AG09319 (cell line): ENCODE measurements at regions not wholly inside any gene's neighbourhood (a gene's known extent, or its start where the extent isn't known, plus 50 kb on each side); places are given as distances from the start of the nearest gene placed in this dataset.

Experiments used
- DNase-seq: peaks from one replicate; pipeline ENCODE4 v3.0.0-alpha.2; 2010; ENCODE audit warnings: low read depth; ENCODE audit errors: extremely low read depth
- CTCF ChIP-seq: IDR thresholded peaks from 2 replicates; pipeline ENCODE4 v1.5.1; 2011; ENCODE audit warnings: low read depth, mild to moderate bottlenecking, inconsistent platforms, low read length, moderate library complexity

DNA sequence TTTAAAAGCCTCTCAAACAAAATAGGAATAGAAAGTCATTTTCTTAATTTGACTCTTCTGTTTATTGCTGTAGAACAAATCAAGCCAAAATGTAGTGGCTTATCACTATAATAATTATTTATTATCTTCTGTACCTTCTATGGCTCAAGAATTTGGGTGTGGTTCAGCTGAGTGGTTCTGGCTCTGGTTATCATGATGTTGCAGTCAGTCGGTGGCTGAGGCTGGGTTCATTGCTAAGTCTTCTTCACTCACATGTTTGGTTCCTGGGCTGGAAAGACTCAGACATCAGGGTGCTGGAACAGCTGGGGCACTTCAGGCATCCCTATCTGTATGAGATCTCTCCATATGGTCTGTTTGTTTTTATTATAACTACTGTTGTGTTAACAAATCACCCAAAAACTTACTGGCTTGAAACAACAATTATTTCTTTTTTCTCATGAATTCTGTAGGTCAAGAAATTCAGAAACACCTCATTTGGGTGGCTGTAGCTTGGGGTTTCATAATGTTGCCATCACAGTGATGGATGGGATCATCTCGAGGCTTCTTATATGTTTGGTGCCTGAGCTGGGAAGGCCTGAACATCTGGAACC is 165.5 kb upstream of the FOXN2 start:
- DNase-seq = no peak
- no peak for TF ChIP-seq CTCF

- TF ChIP-seq CTCF = no peak
- no peak for DNase-seq
These were observed 157.3 kb upstream of the FOXN2 start for GRCh38 chr2:48157150-48157549.

GRCh38 chr2:48161628-48162027 is 152.9 kb upstream of the FOXN2 start:
- TF ChIP-seq CTCF = no peak
- no peak for DNase-seq

DNA sequence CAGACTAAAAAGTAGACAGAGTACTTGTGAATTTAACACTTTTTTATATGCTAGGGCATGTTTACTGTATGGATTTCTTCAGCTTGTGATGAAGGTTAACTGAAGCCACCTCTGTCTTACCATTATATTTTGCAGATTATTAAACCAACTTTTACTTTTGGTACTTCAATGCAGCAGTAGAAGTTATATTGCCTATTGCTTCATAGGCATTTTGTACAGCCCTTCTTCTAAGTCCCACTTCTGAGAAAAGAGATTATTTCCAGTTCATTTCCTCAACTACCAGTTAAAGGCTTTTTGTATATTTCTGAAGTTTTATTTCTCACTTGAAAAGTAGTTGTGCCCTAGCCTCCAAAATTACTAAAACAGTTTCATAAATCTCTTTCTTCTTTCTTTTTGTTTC is 151.7 kb upstream of the FOXN2 start:
- TF ChIP-seq CTCF = no peak
- no peak for DNase-seq

DNA sequence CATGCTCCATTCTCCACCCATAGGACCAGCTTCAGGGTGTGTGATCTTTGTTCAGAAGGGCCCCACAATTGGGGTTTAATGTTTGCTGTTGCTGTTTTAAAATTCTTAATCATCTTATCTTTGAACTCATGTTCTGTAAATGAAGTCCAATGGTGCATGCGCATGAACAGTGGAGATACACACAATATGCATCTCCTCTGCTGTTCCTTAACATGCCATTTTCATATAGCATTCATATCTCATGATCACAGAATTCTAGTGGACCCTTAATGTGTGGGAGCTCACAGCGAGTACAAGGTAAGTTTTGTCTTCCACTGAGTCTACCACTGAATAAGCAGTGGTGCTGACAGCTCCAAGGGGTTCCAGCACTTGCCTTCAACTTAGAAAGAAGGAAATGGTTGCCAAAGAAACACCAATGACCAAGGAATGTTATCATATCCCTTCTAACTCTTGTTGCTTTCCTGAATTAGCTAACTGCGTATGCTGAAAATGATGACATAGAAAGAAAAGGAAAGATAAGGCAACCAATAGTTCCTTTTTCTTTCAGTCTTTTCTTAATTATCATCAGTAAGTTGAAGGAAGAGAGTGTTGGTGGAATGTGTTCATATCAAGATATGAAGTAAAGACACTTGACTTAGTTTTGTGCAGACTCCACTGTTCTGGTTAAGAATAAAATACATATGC is 149.3 kb upstream of the FOXN2 start:
- no peak for TF ChIP-seq CTCF
- DNase-seq = no peak

DNA sequence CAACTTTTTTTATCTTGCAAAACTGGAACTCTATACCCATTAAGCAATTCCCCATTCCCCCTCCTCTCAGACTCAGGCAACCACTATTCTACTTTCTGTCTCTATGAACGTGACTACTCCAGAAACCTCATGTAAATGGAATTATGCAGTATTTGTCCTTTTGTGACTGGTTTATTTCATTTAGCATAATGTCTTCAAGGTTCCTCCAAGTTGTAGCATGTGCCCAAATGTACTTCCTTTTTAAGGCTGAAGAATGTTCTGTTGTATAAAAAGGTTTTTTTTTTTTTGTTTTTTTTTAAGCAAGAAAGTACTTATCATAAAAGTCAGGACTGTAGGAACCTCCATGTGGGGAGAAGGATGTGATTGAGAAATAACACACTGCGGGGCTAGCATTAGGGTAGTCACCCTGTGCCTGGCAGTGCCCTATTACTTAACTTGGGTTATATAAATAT is 145.3 kb upstream of the FOXN2 start:
- no peak for TF ChIP-seq CTCF
- no peak for DNase-seq

GRCh38 chr2:48170281-48170680 is 144.2 kb upstream of the FOXN2 start:
- TF ChIP-seq CTCF = no peak
- DNase-seq = no peak
